Natural killer cell treated with Interleukin-12 subunit alpha and Interleukin-12 subunit beta and Interleukin-15 and Interleukin-18, amount 100 ng/mL, for 72 hours (primary cell): ENCODE measurements at regions not wholly inside any gene's neighbourhood (a gene's known extent, or its start where the extent isn't known, plus 50 kb on each side); places are given as distances from the start of the nearest gene placed in this dataset.
"Not testable (repeated sequence)": the region's sequence is repeated elsewhere in the genome, so short reads cannot be mapped to it uniquely, and the experiment has no call there.

Experiments used
- ATAC-seq, 2 donors: fragments of 150-1000 bp; cut with Tn5 transposase in 1 of 2; sonication (Bioruptor Pico), chemical (Tn5 transposase) in 1 of 2; 2 replicates each; pipeline ENCODE4 v1.10.0; 2021
- DNase-seq: peaks from one replicate; pipeline ENCODE4 v3.0.0; 2022; ENCODE audit warnings: low spot score
- H3K27ac Mint-ChIP-seq, 2 donors: 1 replicate in 1 of 2; 2 replicates in 1 of 2; pipeline ENCODE4 v1.8.0; 2022; ENCODE audit warnings: mixed read lengths in 2 of 2, mild to moderate bottlenecking in 1 of 2, moderate library complexity in 1 of 2
- H3K27me3 Mint-ChIP-seq, 2 donors: 1 replicate in 1 of 2; 2 replicates in 1 of 2; pipeline ENCODE4 v1.8.0; 2022; ENCODE audit warnings: mixed read lengths in 2 of 2
- H3K36me3 Mint-ChIP-seq: one replicate; pipeline ENCODE4 v1.8.0; 2022; ENCODE audit warnings: mixed read lengths
- H3K4me1 Mint-ChIP-seq, 2 donors: 1 replicate in 1 of 2; 2 replicates in 1 of 2; pipeline ENCODE4 v1.8.0; 2022; ENCODE audit warnings: low read depth in 2 of 2, mixed read lengths in 2 of 2, mild to moderate bottlenecking in 1 of 2
- H3K4me3 Mint-ChIP-seq: one replicate; pipeline ENCODE4 v1.8.0; 2022; ENCODE audit warnings: mixed read lengths
- H3K9me3 Mint-ChIP-seq: 2 replicates; pipeline ENCODE4 v1.8.0; 2022; ENCODE audit warnings: mixed read lengths

GRCh38 chr12:60602601-60603000 is 1006.8 kb downstream of the SLC16A7 start:
- Mint-ChIP-seq H3K4me3 (no peak overlapping the region), H3K27ac (no peak overlapping the region), H3K9me3 (peaks cover 13% of the 10 kb centered on the region), H3K36me3 (peaks cover 5% of the 10 kb centered on the region), H3K4me1 (no peaks in the 10 kb centered on the region), H3K27me3 (no peaks in the 10 kb centered on the region)
- ATAC-seq (no peak), DNase-seq (no peak)

- not testable (repeated sequence) for ATAC-seq, H3K36me3 Mint-ChIP-seq, H3K27ac Mint-ChIP-seq, DNase-seq, H3K4me3 Mint-ChIP-seq, H3K4me1 Mint-ChIP-seq, H3K27me3 Mint-ChIP-seq
- H3K9me3 Mint-ChIP-seq = peaks cover 16% of the 10 kb centered on the region
Measured at GRCh38 chr12:60603475-60603874, 1007.6 kb downstream of the SLC16A7 start.

GRCh38 chr12:60616400-60616799 is 1020.6 kb downstream of the SLC16A7 start:
- H3K27ac Mint-ChIP-seq = no peak overlapping the region
- H3K9me3 Mint-ChIP-seq = peaks cover 26% of the 10 kb centered on the region
- no peaks in the 10 kb centered on the region for H3K27me3 Mint-ChIP-seq
- no peaks in the 10 kb centered on the region for H3K4me1 Mint-ChIP-seq
- peak in 1 of 2 donors; percentile 6 for ATAC-seq
- no peak for DNase-seq
- H3K36me3 Mint-ChIP-seq = peaks cover 19% of the 10 kb centered on the region
- no peak overlapping the region for H3K4me3 Mint-ChIP-seq

GRCh38 chr12:60630796-60631195 is 1035.0 kb downstream of the SLC16A7 start:
- DNase-seq (no peak), ATAC-seq (no peak)
- Mint-ChIP-seq H3K27me3 (no peaks in the 10 kb centered on the region), H3K36me3 (no peaks in the 10 kb centered on the region), H3K9me3 (peaks cover 6% of the 10 kb centered on the region), H3K27ac (no peak overlapping the region), H3K4me1 (no peaks in the 10 kb centered on the region), H3K4me3 (no peak overlapping the region)

- Mint-ChIP-seq H3K27ac (no peak overlapping the region), H3K36me3 (no peaks in the 10 kb centered on the region), H3K4me3 (no peak overlapping the region), H3K9me3 (peaks cover 5% of the 10 kb centered on the region), H3K4me1 (no peaks in the 10 kb centered on the region), H3K27me3 (no peaks in the 10 kb centered on the region)
- no peak for DNase-seq
- no peak for ATAC-seq
Measured at GRCh38 chr12:60644076-60644475, 1048.2 kb downstream of the SLC16A7 start.

GRCh38 chr12:60666895-60667294 is 1071.1 kb downstream of the SLC16A7 start:
- no peak for ATAC-seq
- H3K4me3 Mint-ChIP-seq = no peak overlapping the region
- DNase-seq = no peak
- H3K4me1 Mint-ChIP-seq = no peaks in the 10 kb centered on the region
- peaks cover 20% of the 10 kb centered on the region for H3K9me3 Mint-ChIP-seq
- no peaks in the 10 kb centered on the region for H3K27me3 Mint-ChIP-seq
- H3K36me3 Mint-ChIP-seq = peaks cover 19% of the 10 kb centered on the region
- H3K27ac Mint-ChIP-seq = no peak overlapping the region

GRCh38 chr12:60672949-60673348 is 1077.1 kb downstream of the SLC16A7 start:
- Mint-ChIP-seq H3K27ac (no peak overlapping the region), H3K4me3 (no peak overlapping the region), H3K27me3 (no peaks in the 10 kb centered on the region), H3K36me3 (peaks cover 28% of the 10 kb centered on the region), H3K9me3 (peaks cover 22% of the 10 kb centered on the region), H3K4me1 (no peaks in the 10 kb centered on the region)
- ATAC-seq = no peak
- DNase-seq = no peak

- Mint-ChIP-seq H3K4me3 (no peak overlapping the region), H3K9me3 (peaks cover 15% of the 10 kb centered on the region), H3K4me1 (no peaks in the 10 kb centered on the region), H3K27me3 (no peaks in the 10 kb centered on the region), H3K27ac (no peak overlapping the region), H3K36me3 (peaks cover 12% of the 10 kb centered on the region)
- DNase-seq (no peak), ATAC-seq (no peak)
Measured at GRCh38 chr12:60684988-60685655, 1089.3 kb downstream of the SLC16A7 start.

- DNase-seq (no peak), ATAC-seq (no peak)
- Mint-ChIP-seq H3K9me3 (peaks cover 12% of the 10 kb centered on the region), H3K27me3 (no peaks in the 10 kb centered on the region), H3K4me1 (no peaks in the 10 kb centered on the region), H3K4me3 (no peak overlapping the region), H3K27ac (no peak overlapping the region), H3K36me3 (peaks cover 6% of the 10 kb centered on the region)
Measured at GRCh38 chr12:60689137-60689536, 1093.3 kb downstream of the SLC16A7 start.

GRCh38 chr12:60693019-60693626 is 1097.3 kb downstream of the SLC16A7 start:
- H3K27ac Mint-ChIP-seq = no peak overlapping the region
- peaks cover 6% of the 10 kb centered on the region for H3K36me3 Mint-ChIP-seq
- no peak overlapping the region for H3K4me3 Mint-ChIP-seq
- H3K4me1 Mint-ChIP-seq = no peaks in the 10 kb centered on the region
- DNase-seq (no peak), ATAC-seq (no peak)
- H3K9me3 Mint-ChIP-seq = peaks cover 9% of the 10 kb centered on the region
- H3K27me3 Mint-ChIP-seq = no peaks in the 10 kb centered on the region

- ATAC-seq = no peak
- Mint-ChIP-seq H3K27ac (no peak overlapping the region), H3K27me3 (no peaks in the 10 kb centered on the region), H3K4me1 (no peaks in the 10 kb centered on the region), H3K4me3 (no peak overlapping the region), H3K9me3 (peaks cover 8% of the 10 kb centered on the region), H3K36me3 (no peaks in the 10 kb centered on the region)
- DNase-seq = no peak
Measured at GRCh38 chr12:60704171-60704914, 1108.5 kb downstream of the SLC16A7 start.

GRCh38 chr12:60710246-60710645 is 1114.4 kb downstream of the SLC16A7 start:
- peaks cover 8% of the 10 kb centered on the region for H3K36me3 Mint-ChIP-seq
- no peak overlapping the region for H3K27ac Mint-ChIP-seq
- no peaks in the 10 kb centered on the region for H3K4me1 Mint-ChIP-seq
- H3K9me3 Mint-ChIP-seq = peaks cover 15% of the 10 kb centered on the region
- H3K4me3 Mint-ChIP-seq = no peak overlapping the region
- H3K27me3 Mint-ChIP-seq = no peaks in the 10 kb centered on the region
- no peak for ATAC-seq
- no peak for DNase-seq

- ATAC-seq = no peak
- no peaks in the 10 kb centered on the region for H3K27me3 Mint-ChIP-seq
- no peak overlapping the region for H3K4me3 Mint-ChIP-seq
- peaks cover 17% of the 10 kb centered on the region for H3K9me3 Mint-ChIP-seq
- DNase-seq = no peak
- no peak overlapping the region for H3K27ac Mint-ChIP-seq
- peaks cover 12% of the 10 kb centered on the region for H3K36me3 Mint-ChIP-seq
- no peaks in the 10 kb centered on the region for H3K4me1 Mint-ChIP-seq
Measured at GRCh38 chr12:60714141-60714900, 1118.5 kb downstream of the SLC16A7 start.

- H3K4me1 Mint-ChIP-seq = no peaks in the 10 kb centered on the region
- no peak for ATAC-seq
- H3K27ac Mint-ChIP-seq = no peak overlapping the region
Measured at GRCh38 chr12:60724475-60724874, 1128.6 kb downstream of the SLC16A7 start.

More at GRCh38 chr12:60724475-60724874, 1128.6 kb downstream of the SLC16A7 start:
- H3K27me3 Mint-ChIP-seq = no peaks in the 10 kb centered on the region
- H3K9me3 Mint-ChIP-seq = peaks cover 12% of the 10 kb centered on the region
- no peak overlapping the region for H3K4me3 Mint-ChIP-seq
- DNase-seq = no peak
- no peaks in the 10 kb centered on the region for H3K36me3 Mint-ChIP-seq
